HG03575 (cell line): ENCODE measurements at regions not wholly inside any gene's neighbourhood (a gene's known extent, or its start where the extent isn't known, plus 50 kb on each side); places are given as distances from the start of the nearest gene placed in this dataset.
"Not testable (repeated sequence)": the region's sequence is repeated elsewhere in the genome, so short reads cannot be mapped to it uniquely, and the experiment has no call there.

Experiments used
- ATAC-seq: cut with Tn5 transposase; IDR thresholded peaks from one replicate; pipeline ENCODE4 v1.9.1; 2021; ENCODE audit not compliant: unreplicated experiment, insufficient number of reproducible peaks, low FRiP score; ENCODE audit errors: extremely low read depth

GRCh38 chr9:94183240-94183999 lies 75.7 kb upstream of the ZNF169 start:
- no peak for ATAC-seq

- no peak for ATAC-seq
Observed at GRCh38 chr9:94188246-94188645, 70.9 kb upstream of the ZNF169 start.

- not testable (repeated sequence) for ATAC-seq
Observed at GRCh38 chr9:94191706-94192105, 67.4 kb upstream of the ZNF169 start.

- ATAC-seq, result no peak
Observed at GRCh38 chr9:94198414-94198813, 60.7 kb upstream of the ZNF169 start.

- ATAC-seq, result no peak
Observed at GRCh38 chr9:94199776-94200175, 59.3 kb upstream of the ZNF169 start.

GRCh38 chr9:94204174-94204573 lies 54.9 kb upstream of the ZNF169 start:
- no peak for ATAC-seq

GRCh38 chr9:94207781-94208180 lies 51.3 kb upstream of the ZNF169 start:
- no peak for ATAC-seq
